H1 (cell line): ENCODE measurements at regions not wholly inside any gene's neighbourhood (a gene's known extent, or its start where the extent isn't known, plus 50 kb on each side); places are given as distances from the start of the nearest gene placed in this dataset.

ENCODE experiments used
- CTCF ChIA-PET: fragments of 300-600 bp; sonication (Branson Sonifier 250); formaldehyde crosslinking; loops from one replicate; lab custom pipeline; 2021; ENCODE audit not compliant: partially characterized antibody; lab: Charles Lee
- POLR2A ChIA-PET: fragments of 300-600 bp; sonication (Branson Sonifier 250); formaldehyde crosslinking; loops from one replicate; lab custom pipeline; 2021; ENCODE audit warnings: inconsistent platforms; ENCODE audit not compliant: partially characterized antibody; lab: Charles Lee
- DNase-seq, 2 experiments: peaks; one replicate each; pipeline versions ENCODE4 v3.0.0 to v3.0.0-alpha.2; 2010 to 2022; ENCODE audit warnings: low spot score in 2 of 2, low read depth in 1 of 2, mixed read lengths in 1 of 2
- FAIRE-seq: peaks from 2 replicates; lab custom pipeline; 2011; peaks lifted over from hg19 to GRCh38; lab: Jason Lieb, UNC
- H2AFZ ChIP-seq: 2 replicates; pipeline ENCODE4 v1.8.1; 2012; ENCODE audit warnings: low read length, inconsistent platforms
- H2AK5ac ChIP-seq: 2 replicates; pipeline ENCODE4 v1.6.1; 2013; ENCODE audit warnings: low read depth, low read length
- H2BK120ac ChIP-seq: replicated peaks from 2 replicates; pipeline ENCODE3; 2013; ENCODE audit warnings: low read depth, low read length, inconsistent platforms
- H2BK12ac ChIP-seq: 2 replicates; pipeline ENCODE4 v1.6.1; 2013; ENCODE audit warnings: low read depth, low read length
- H2BK15ac ChIP-seq: 2 replicates; pipeline ENCODE4 v1.6.1; 2013; ENCODE audit warnings: low read length
- H2BK20ac ChIP-seq: 2 replicates; pipeline ENCODE4 v1.6.1; 2013; ENCODE audit warnings: low read length
- H2BK5ac ChIP-seq: 2 replicates; pipeline ENCODE4 v1.6.1; 2013; ENCODE audit warnings: low read depth, low read length
- H3K14ac ChIP-seq: 2 replicates; pipeline ENCODE4 v1.6.1; 2013; ENCODE audit warnings: inconsistent platforms; ENCODE audit not compliant: insufficient read length
- H3K18ac ChIP-seq: 2 replicates; pipeline ENCODE4 v1.6.1; 2013; ENCODE audit warnings: low read length; ENCODE audit errors: extremely low read depth
- H3K23ac ChIP-seq: 2 replicates; pipeline ENCODE4 v1.6.1; 2013; ENCODE audit warnings: inconsistent platforms; ENCODE audit not compliant: insufficient read length
- H3K23me2 ChIP-seq: 2 replicates; pipeline ENCODE4 v1.6.1; 2013; ENCODE audit warnings: low read depth, low read length
- H3K27ac ChIP-seq: 2 replicates; pipeline ENCODE4 v1.6.1; 2011; ENCODE audit warnings: low read depth, low read length, inconsistent platforms
- H3K27me3 ChIP-seq, 4 experiments: replicated peaks in 1 of 4; 1 replicate in 1 of 4; 2 replicates in 3 of 4; pipeline versions ENCODE4 v1.6.1 to v1.8.1; 2011 to 2013; ENCODE audit warnings: low read length in 3 of 4, mild to moderate bottlenecking in 3 of 4, inconsistent platforms in 2 of 4, mixed read lengths in 2 of 4, moderate library complexity in 1 of 4; ENCODE audit not compliant: control insufficient read depth in 3 of 4, insufficient read depth in 3 of 4; ENCODE audit errors: extremely low read depth in 1 of 4
- H3K36me3 ChIP-seq, 4 experiments: 2 replicates each; pipeline versions ENCODE4 v1.6.1 to v1.8.1; 2011 to 2013; ENCODE audit warnings: mild to moderate bottlenecking in 4 of 4, low read length in 3 of 4, moderate library complexity in 2 of 4, control low read depth in 1 of 4, inconsistent platforms in 1 of 4; ENCODE audit not compliant: insufficient read depth in 4 of 4, control insufficient read depth in 2 of 4
- H3K4ac ChIP-seq: replicated peaks from 2 replicates; pipeline ENCODE3; 2013; ENCODE audit warnings: low read length, low read depth, mixed read lengths, inconsistent platforms; ENCODE audit not compliant: insufficient read length
- H3K4me1 ChIP-seq, 4 experiments: replicated peaks in 1 of 4; 1 replicate in 1 of 4; 2 replicates in 3 of 4; pipeline versions ENCODE4 v1.6.1 to v1.8.1; 2011 to 2013; ENCODE audit warnings: low read length in 3 of 4, inconsistent platforms in 2 of 4, mixed read lengths in 1 of 4; ENCODE audit not compliant: insufficient read depth in 4 of 4, control insufficient read depth in 3 of 4
- H3K4me2 ChIP-seq, 2 experiments: 2 replicates each; pipeline versions ENCODE4 v1.6.1 to v1.8.1; 2011 to 2013; ENCODE audit warnings: low read depth in 2 of 2, low read length in 2 of 2, control low read depth in 1 of 2, inconsistent platforms in 1 of 2, mild to moderate bottlenecking in 1 of 2; ENCODE audit not compliant: insufficient read depth in 1 of 2
- H3K4me3 ChIP-seq, 4 experiments: fragments of 200-600, 300-600 bp in 1 of 4; sonication (generic), shearing (Covaris generic), sonication (Bioruptor Twin) in 1 of 4; 2 replicates each; pipeline versions ENCODE4 v1.5.1 to v1.8.1; 2011 to 2016; ENCODE audit warnings: low read length in 4 of 4, low read depth in 3 of 4, control low read depth in 2 of 4, inconsistent platforms in 2 of 4, mild to moderate bottlenecking in 2 of 4, mixed read lengths in 1 of 4, moderate library complexity in 1 of 4; ENCODE audit not compliant: insufficient read depth in 2 of 4; ENCODE audit errors: extremely low read depth in 1 of 4
- H3K56ac ChIP-seq: replicated peaks from 2 replicates; pipeline ENCODE3; 2013; ENCODE audit warnings: low read depth, mild to moderate bottlenecking, mixed read lengths, low read length, inconsistent platforms; ENCODE audit not compliant: insufficient read length
- H3K79me1 ChIP-seq: 2 replicates; pipeline ENCODE4 v1.6.1; 2013; ENCODE audit warnings: low read depth, low read length, control low read depth
- H3K79me2 ChIP-seq, 2 experiments: 2 replicates each; pipeline versions ENCODE4 v1.6.1 to v1.8.1; 2012 to 2013; ENCODE audit warnings: low read length in 2 of 2, mild to moderate bottlenecking in 2 of 2, inconsistent platforms in 1 of 2; ENCODE audit not compliant: insufficient read depth in 2 of 2, control insufficient read depth in 1 of 2
- H3K9ac ChIP-seq, 4 experiments: replicated peaks in 1 of 4; 1 replicate in 1 of 4; 2 replicates in 3 of 4; pipeline versions ENCODE4 v1.6.1 to v1.8.1; 2011 to 2013; ENCODE audit warnings: low read depth in 3 of 4, low read length in 3 of 4, control low read depth in 2 of 4, mild to moderate bottlenecking in 2 of 4, moderate library complexity in 2 of 4, inconsistent platforms in 1 of 4; ENCODE audit errors: extremely low read depth in 1 of 4
- H3K9me3 ChIP-seq, 2 experiments: 2 replicates each; pipeline versions ENCODE4 v1.6.1 to v1.8.1; 2012 to 2013; ENCODE audit warnings: mild to moderate bottlenecking in 2 of 2, moderate library complexity in 2 of 2, control low read depth in 1 of 2, inconsistent platforms in 1 of 2, low read depth in 1 of 2, low read length in 1 of 2, mixed read lengths in 1 of 2; ENCODE audit not compliant: insufficient read depth in 2 of 2
- H4K20me1 ChIP-seq, 2 experiments: replicated peaks in 1 of 2; 2 replicates each; pipeline versions ENCODE3 to v1.8.1; 2011 to 2013; ENCODE audit warnings: inconsistent platforms in 2 of 2, low read length in 2 of 2, mild to moderate bottlenecking in 1 of 2; ENCODE audit not compliant: insufficient read depth in 2 of 2, control insufficient read depth in 1 of 2
- H4K5ac ChIP-seq: 2 replicates; pipeline ENCODE4 v1.6.1; 2013; ENCODE audit warnings: low read length, low read depth, mixed read lengths, inconsistent platforms; ENCODE audit not compliant: insufficient read length
- H4K8ac ChIP-seq: 2 replicates; pipeline ENCODE4 v1.8.0; 2013; ENCODE audit warnings: mild to moderate bottlenecking, moderate library complexity, low read length, inconsistent platforms; ENCODE audit not compliant: insufficient read depth; ENCODE audit errors: extremely low read depth
- H4K91ac ChIP-seq: replicated peaks from 2 replicates; pipeline ENCODE3; 2013; ENCODE audit warnings: low read length, mixed read lengths, inconsistent platforms; ENCODE audit not compliant: insufficient read length
- CHD2 ChIP-seq: IDR thresholded peaks from 2 replicates; pipeline ENCODE4 v1.6.1; 2012; ENCODE audit warnings: low read length, improper control_type of control experiment
- EGR1 ChIP-seq: IDR thresholded peaks from 2 replicates; pipeline ENCODE4 v1.6.1; 2011; ENCODE audit warnings: low read depth, low read length, borderline replicate concordance
- FOSL1 ChIP-seq: IDR thresholded peaks from 2 replicates; pipeline ENCODE4 v1.6.1; 2011; ENCODE audit warnings: mild to moderate bottlenecking, low read depth, low read length, moderate library complexity; ENCODE audit not compliant: insufficient read depth
- GTF2F1 ChIP-seq: IDR thresholded peaks from 2 replicates; pipeline ENCODE4 v1.6.1; 2012; ENCODE audit warnings: low read depth, low read length, improper control_type of control experiment, borderline replicate concordance
- MAFK ChIP-seq: IDR thresholded peaks from 2 replicates; pipeline ENCODE4 v1.6.1; 2012; ENCODE audit warnings: low read depth, mild to moderate bottlenecking, improper control_type of control experiment, low read length
- POLR2AphosphoS5 ChIP-seq: IDR thresholded peaks from 2 replicates; pipeline ENCODE4 v1.6.1; 2011; ENCODE audit warnings: low read depth, low read length
- RXRA ChIP-seq: IDR thresholded peaks from 2 replicates; pipeline ENCODE4 v1.6.1; 2011; ENCODE audit warnings: low read depth, mild to moderate bottlenecking, low read length, moderate library complexity; ENCODE audit not compliant: insufficient read depth
- TCF12 ChIP-seq: IDR thresholded peaks from 2 replicates; pipeline ENCODE4 v1.6.1; 2011; ENCODE audit warnings: low read depth, mild to moderate bottlenecking, low read length
- WGBS, 2 experiments: shearing (Covaris generic) in 1 of 2; methylation state at CpG; one replicate each; pipeline versions ENCODE4 v1.1.6 to v1.1.7; 2013 to 2015; ENCODE audit warnings: low lambda C conversion rate in 2 of 2, mixed read lengths in 2 of 2, inconsistent platforms in 1 of 2, low coverage in 1 of 2, missing lambda C conversion rate in 1 of 2; ENCODE audit not compliant: insufficient replicate concordance in 2 of 2, insufficient coverage in 1 of 2, insufficient read length in 1 of 2; ENCODE audit errors: extremely low coverage in 1 of 2, missing lambda C conversion rate in 1 of 2; 5-methylcytosine and 5-hydroxymethylcytosine counted together
- TF ChIP-seq, protein P1 (sequence below), 3 experiments: IDR thresholded peaks; 1 replicate in 2 of 3; 2 replicates in 1 of 3; pipeline versions ENCODE4 v1.5.1 to v1.6.1; 2011; ENCODE audit warnings: low read length in 3 of 3, mild to moderate bottlenecking in 3 of 3, inconsistent platforms in 2 of 3, low read depth in 1 of 3, moderate library complexity in 1 of 3; ENCODE audit not compliant: insufficient read depth in 1 of 3; ENCODE audit errors: control extremely low read depth in 1 of 3
- TF ChIP-seq, protein P2 (sequence below): IDR thresholded peaks from 2 replicates; pipeline ENCODE4 v1.6.1; 2012; ENCODE audit warnings: inconsistent platforms

DNA sequence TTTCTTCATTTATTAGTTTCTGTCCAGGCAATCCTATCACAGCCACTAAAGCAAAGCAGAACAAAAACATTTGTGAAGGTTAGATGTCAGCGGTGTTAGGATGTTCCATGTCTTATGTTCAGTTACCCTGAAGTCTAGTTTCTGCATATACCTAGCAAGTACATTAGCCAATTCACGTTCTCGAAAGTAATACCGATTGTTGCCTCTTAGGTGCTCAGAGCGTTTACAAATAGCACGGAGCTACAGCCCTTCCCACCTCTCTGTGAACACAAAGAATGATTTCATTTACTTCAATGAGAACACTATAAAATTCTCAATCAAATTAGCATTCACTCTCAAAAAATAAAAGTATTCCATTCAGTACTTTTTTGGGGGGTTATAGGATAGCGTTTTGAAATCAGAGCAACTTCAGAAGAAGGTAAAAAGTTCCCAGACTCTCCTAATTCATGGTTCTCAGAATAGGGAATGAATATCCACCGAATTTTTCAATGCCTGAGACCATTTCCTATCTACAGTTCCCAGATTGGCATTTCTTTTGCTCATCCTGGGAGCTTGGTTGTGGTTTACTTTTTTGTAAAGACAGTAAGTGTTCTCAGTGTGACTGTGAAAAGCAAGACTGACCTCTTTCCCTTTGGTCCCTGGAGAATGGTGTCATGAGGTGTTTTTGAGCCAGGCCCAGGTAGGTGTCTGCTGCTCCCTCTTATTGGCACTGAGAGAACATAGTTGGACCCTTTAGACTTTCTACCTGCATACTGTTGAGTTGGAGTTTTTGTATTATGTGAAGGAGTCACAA is 488.0 kb upstream of the RGS6 start:
- H3K4me2 ChIP-seq = no peak overlapping the region
- no peak overlapping the region for H3K9ac ChIP-seq
- H2AFZ ChIP-seq = no peak overlapping the region
- H3K23me2 ChIP-seq = no peaks in the 10 kb centered on the region
- H3K4ac ChIP-seq = no peak overlapping the region
- no peak overlapping the region for H2BK5ac ChIP-seq
- ChIA-PET CTCF (interaction anchor here (1.8 kb wide), 1 partner anchor 306 kb away, joined by 4 read pairs; no protein-coding TSS in a partner anchor), POLR2A (interaction anchor here (0.7 kb wide), 1 partner anchor 197 kb away, joined by 3 read pairs; no protein-coding TSS in a partner anchor)
- H3K4me3 ChIP-seq = no peak overlapping the region
- H3K79me1 ChIP-seq = no peaks in the 10 kb centered on the region; the same call in 1 of the 2 replicates
- no peak overlapping the region for H4K5ac ChIP-seq
- H4K91ac ChIP-seq = no peak overlapping the region
- H4K8ac ChIP-seq = no peak overlapping the region
- H3K27ac ChIP-seq = no peak overlapping the region
- no peaks in the 10 kb centered on the region for H3K9me3 ChIP-seq
- H2BK12ac ChIP-seq = no peak overlapping the region
- no peak overlapping the region for H3K14ac ChIP-seq
- H3K36me3 ChIP-seq = no peaks in the 10 kb centered on the region
- no peaks in the 10 kb centered on the region for H3K27me3 ChIP-seq
- no peak overlapping the region for H3K23ac ChIP-seq
- H2AK5ac ChIP-seq = no peak overlapping the region
- H3K79me2 ChIP-seq = peaks cover 0 to 50% of the 10 kb centered on the region in 2 experiments; a peak in 2 of 4 replicates
- H3K18ac ChIP-seq = no peak overlapping the region
- H3K4me1 ChIP-seq = peaks cover 0 to 4% (median 0%) of the 10 kb centered on the region in 4 experiments; a peak in 1 of 7 replicates
- H3K56ac ChIP-seq = no peak overlapping the region
- FAIRE-seq (no peak), DNase-seq (no peak)
- no peak overlapping the region for H2BK20ac ChIP-seq
- H2BK15ac ChIP-seq = no peak overlapping the region
- WGBS, 2 experiments = 93% methylated on average over 8 of the region's 8 CpGs; no CpG with 5 or more reads in 1 of the 2 experiments
- H2BK120ac ChIP-seq = no peak overlapping the region
- H4K20me1 ChIP-seq = no peaks in the 10 kb centered on the region
- TF ChIP-seq CHD2 (no peak), TCF12 (no peak), FOSL1 (no peak), MAFK (no peak), EGR1 (no peak), RXRA (no peak), GTF2F1 (no peak), POLR2AphosphoS5 (no peak)
- TF ChIP-seq, protein P1, sequence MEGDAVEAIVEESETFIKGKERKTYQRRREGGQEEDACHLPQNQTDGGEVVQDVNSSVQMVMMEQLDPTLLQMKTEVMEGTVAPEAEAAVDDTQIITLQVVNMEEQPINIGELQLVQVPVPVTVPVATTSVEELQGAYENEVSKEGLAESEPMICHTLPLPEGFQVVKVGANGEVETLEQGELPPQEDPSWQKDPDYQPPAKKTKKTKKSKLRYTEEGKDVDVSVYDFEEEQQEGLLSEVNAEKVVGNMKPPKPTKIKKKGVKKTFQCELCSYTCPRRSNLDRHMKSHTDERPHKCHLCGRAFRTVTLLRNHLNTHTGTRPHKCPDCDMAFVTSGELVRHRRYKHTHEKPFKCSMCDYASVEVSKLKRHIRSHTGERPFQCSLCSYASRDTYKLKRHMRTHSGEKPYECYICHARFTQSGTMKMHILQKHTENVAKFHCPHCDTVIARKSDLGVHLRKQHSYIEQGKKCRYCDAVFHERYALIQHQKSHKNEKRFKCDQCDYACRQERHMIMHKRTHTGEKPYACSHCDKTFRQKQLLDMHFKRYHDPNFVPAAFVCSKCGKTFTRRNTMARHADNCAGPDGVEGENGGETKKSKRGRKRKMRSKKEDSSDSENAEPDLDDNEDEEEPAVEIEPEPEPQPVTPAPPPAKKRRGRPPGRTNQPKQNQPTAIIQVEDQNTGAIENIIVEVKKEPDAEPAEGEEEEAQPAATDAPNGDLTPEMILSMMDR (IDR thresholded peaks at IDR 0.05; ENCODE audit: control extremely low read depth in 1 of 3, insufficient read depth in 1 of 3, low read depth in 1 of 3, low read length in 3 of 3) = no peak
- TF ChIP-seq, protein P2, sequence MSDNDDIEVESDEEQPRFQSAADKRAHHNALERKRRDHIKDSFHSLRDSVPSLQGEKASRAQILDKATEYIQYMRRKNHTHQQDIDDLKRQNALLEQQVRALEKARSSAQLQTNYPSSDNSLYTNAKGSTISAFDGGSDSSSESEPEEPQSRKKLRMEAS = no peak
